HG02885 (cell line): ENCODE measurements at regions not wholly inside any gene's neighbourhood (a gene's known extent, or its start where the extent isn't known, plus 50 kb on each side); places are given as distances from the start of the nearest gene placed in this dataset.

Experiments used
- ATAC-seq: cut with Tn5 transposase; IDR thresholded peaks from one replicate; pipeline ENCODE4 v1.9.1; 2021; ENCODE audit warnings: mild to moderate bottlenecking; ENCODE audit not compliant: unreplicated experiment, poor library complexity

DNA sequence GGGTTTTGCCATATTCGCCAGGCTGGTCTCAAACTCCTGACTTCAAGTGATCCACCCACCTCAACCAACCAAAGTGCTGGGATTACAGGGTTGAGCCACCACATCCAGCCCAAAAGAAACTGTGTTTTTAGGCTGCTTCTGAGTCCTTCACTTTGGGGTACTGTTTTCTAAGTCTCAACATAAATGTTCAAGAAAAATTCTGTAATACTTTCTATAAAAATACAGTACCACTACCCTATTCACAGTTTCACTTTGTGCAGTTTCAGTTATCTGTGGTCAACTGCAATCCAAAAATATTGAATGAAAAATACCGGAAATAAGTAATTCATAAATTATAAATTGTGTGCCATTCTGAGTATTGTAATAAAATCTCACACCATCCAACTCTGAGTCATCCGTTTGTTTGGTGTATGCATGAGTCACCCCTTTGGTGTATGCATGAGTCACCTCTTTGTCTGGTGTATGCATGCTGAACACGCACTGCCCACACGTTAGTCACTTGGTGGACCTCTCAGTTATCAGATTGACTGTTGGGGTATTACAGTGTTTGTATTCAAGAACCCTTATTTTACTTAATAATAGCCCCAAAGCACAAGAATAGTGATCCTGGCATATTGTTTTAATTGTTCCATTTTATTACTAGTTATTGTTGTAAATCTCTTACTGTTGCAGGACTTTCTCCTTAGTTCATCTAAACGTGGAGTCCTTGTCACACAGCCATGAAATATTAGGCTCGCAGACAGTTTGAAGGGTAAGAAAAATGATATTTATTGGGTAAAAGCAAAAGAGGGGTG is 190.2 kb downstream of the FSCB start:
- no peak for ATAC-seq

DNA sequence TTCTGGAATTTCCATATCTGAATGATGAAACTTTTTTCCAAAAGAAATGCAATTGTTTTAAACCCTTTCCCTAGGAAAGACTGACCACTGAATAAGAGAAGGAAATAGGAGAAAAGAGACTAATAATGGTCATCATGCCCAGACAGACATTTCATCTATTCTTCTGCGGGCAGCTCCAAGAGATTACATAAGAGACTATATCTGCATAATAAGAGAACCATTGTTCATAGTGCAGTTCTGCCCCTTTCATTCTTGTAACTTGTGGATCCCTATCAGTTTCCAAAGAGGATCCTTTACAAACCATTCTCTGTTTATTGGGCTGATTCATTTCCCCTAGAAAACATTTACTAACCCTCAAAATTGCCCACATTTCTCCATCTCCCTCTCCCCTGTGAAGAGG is 197.8 kb downstream of the FSCB start:
- no peak for ATAC-seq

DNA sequence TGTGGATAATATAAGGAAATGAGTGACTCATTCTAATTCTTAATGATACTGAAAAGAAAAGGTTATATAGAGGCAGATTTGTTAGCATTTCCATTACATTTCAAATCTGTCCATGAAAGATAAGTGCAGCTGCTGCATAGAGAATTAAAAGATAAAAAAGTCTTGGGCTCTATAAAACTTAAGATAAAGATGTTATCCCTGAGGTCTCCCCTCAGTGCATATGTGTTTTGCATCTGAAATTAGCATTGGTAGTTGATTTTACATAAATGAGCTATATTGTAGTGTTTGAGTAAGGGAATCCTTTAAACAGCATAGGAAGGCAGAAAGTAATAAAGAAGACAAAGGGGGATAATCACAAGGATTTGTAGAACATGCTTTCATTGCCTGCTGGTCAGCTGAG is 206.2 kb downstream of the FSCB start:
- ATAC-seq = no peak

DNA sequence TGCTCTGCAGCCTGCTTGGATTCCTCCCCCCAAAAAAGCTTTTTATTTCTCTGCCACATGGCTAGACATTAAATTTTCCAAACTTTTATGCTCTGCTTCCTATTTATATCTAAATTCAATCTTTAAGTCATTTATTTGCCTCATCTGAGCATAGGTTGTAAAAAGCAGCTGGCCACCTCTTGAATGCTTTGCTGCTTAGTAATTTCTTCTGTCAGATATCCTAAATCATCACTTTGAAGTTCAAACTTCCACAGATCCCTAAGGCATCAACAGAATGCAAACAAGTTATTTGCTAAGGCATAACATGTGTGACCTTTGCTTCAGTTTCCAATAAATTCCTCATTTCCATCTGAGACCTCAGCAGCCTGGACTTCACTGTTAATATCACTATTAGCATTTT is 209.6 kb downstream of the FSCB start:
- ATAC-seq = no peak

DNA sequence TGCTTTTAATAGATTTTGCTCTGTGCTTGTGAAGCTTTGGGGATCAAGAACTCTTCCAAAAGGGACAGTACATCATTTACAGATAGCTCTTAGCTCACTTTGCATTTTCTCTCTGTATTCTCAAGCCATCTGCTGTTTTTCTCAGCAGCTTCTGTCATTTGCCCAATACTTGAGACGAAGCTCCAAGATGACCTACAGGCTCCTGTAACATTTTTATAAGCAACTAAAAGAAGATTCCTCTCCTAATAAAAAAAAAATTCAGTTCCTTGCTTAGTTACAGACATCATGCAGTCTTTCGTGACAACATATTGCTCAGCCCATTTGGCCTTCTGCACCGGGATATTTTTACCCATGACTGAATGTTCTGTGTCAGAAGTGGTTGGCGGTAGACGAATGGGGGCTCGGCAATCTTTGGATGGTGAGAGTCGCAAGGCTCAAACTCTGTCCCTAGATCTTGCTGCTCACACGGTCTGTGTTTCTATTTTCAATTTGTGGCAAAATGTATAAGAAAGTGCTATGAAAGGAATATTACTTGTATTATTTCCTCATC is 215.6 kb downstream of the FSCB start:
- no peak for ATAC-seq

DNA sequence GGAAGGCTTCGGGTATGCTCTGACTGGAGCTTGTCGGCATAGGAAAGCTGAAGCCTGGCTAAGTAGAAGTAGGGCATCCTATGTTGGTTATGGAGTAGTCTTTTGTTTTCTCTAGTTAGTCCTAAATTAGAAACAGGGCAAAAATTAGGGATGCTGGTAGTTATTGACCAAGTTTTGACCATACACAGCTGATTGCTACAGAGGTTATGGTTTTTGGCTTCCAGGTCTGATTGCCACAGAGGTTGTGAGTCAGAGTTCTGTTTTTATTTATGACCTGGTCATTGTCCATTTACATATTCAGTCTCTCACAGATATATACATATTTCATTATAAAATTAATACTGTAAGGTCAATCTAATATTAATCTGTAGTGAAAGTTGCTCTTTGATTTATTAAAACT is 219.2 kb downstream of the FSCB start:
- ATAC-seq = no peak

DNA sequence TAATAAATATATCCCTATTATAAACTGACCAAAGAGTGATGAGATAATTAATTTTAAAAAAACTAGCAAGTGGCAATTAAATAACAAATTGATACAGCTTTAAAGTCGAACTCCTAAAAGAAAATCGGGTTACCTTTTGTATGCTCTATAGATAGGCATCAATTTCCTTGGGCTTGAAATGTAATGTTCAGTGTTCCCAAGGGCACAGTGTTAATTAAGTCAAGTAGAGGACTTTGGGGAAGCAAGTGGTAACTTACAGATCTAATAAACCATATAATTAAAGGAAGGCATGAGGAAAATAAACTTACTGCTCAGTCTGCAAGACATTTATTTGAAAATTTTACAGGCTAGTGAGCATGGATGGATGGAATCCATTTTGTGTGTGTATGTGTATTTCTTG is 220.9 kb downstream of the FSCB start:
- no peak for ATAC-seq

DNA sequence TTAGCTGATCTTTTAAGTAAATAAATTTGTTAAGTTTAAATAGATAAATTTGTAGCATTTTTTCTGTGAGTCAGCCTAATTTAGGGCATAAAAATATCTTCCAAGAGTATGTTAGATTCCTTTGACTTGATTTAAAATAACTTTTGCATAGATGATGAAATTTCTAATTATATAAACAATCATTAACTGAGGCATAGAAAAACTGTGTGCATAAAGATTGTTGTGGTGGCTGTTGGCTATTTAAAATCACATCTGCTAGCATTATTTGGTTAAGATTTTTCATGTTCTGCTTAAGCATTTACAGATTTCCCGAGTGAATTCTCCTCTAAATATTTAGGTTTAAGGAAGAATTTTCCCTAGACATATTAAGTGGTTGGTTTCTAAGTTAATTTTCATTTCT is 223.2 kb downstream of the FSCB start:
- no peak for ATAC-seq

DNA sequence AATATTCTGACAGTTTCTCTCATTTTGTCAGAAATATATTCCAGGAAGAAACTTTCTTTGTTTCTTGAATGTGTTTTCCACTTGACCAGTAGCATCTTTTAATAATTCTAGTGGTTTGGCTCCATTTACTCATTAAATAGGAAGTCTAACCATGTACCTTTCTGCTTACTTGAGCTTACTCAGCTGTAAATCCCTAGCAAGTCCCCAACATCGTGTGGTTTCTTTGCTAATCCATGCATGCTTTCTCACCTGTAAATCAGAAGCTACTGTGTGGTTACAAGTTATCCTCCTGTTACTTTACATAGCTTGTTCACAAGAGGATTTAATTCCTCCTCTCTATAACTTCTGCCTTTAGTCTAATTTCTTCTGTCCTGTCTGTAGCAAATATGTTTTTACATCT is 227.7 kb downstream of the FSCB start:
- no peak for ATAC-seq

DNA sequence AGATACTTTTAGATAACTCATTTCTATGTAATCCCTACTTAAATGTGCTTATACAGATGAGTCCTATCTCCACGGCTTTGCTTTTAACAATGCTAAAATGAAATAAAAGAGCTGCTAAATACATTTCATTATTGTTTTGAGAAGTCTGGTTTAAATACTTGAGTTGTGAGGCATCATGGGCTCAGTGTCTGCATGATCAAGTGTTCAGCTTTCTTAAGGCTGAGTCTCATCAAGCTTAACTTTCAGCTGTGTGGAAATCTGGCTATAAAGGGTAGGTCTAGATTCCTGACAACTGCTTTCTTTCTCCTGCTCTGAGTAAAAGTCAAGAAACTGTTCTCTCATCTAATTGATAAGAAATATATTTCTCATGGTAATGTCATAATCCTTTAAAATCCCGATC is 235.4 kb downstream of the FSCB start:
- no peak for ATAC-seq

DNA sequence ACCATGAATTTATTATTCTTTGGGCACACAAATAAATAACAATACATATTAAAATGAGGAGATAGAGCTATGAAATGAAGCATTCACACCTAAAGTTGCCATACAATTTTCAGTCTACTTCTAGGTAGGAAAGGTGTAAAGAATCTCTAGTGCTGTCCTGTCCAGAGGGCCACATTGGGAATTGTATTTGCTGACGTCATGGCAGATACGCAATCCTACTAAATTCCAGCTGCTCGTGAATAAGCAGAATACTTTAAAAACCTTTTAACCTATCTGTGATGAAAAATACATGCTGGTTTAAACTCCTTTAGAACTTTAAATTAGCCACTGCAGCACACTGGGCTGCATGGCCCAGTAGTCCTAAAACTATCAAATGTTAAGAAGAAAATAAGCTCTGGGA is 236.1 kb downstream of the FSCB start:
- ATAC-seq = no peak

DNA sequence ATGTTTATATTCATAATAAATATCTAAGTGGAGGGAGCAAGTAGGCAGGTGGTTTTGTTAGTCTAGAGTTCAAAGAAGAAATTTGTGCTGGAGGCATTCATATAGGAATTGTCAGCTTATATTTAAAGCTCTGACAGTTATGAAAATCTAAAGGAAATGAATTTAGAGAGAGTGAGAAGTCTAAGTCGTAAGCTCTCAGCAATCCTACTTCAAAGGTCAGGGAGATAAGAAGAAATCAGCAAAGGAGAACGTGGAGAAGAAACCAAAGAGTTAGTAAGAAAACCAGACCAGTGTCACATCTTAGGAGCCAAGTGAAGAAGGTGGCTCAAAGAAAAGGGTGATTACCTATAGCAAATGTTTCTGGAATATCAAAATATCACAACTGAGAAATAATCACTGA is 241.8 kb downstream of the FSCB start:
- no peak for ATAC-seq

DNA sequence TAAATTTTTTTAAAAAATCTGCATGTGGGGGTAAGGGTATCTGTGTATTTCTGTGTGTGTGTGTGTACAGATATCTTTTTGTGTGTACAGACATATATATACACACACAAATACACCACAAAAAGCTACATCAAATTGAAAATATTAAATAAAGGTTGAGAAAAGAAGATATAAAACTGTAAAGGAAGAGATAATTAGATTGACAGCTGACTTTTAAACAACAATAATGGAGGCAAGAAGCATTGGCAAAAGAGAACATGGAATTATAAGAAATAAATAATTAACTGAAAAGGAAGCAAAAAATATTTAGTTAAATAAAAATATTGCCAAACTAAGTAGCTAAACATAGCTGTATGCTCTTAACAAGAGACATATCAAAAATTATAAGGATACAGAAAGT is 291.4 kb downstream of the FSCB start:
- ATAC-seq = no peak

DNA sequence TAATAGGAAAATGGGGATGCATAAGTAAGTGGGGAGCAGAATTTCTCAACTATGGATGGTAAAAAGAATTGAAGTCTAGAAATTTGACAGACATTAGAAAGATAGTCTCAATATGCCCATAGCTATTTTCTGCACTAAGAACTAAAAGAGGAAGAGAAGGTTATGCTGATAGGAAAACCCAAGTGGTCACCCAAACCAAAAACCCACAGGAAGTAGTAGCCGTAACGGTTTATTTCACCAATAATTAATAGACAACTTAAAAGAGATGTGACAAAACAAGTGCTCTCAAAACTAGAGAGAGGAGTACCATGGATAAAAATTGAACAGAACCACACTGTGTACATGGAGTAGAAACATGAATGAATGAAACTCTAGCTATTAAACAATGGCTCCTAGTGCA is 295.4 kb downstream of the FSCB start:
- no peak for ATAC-seq

DNA sequence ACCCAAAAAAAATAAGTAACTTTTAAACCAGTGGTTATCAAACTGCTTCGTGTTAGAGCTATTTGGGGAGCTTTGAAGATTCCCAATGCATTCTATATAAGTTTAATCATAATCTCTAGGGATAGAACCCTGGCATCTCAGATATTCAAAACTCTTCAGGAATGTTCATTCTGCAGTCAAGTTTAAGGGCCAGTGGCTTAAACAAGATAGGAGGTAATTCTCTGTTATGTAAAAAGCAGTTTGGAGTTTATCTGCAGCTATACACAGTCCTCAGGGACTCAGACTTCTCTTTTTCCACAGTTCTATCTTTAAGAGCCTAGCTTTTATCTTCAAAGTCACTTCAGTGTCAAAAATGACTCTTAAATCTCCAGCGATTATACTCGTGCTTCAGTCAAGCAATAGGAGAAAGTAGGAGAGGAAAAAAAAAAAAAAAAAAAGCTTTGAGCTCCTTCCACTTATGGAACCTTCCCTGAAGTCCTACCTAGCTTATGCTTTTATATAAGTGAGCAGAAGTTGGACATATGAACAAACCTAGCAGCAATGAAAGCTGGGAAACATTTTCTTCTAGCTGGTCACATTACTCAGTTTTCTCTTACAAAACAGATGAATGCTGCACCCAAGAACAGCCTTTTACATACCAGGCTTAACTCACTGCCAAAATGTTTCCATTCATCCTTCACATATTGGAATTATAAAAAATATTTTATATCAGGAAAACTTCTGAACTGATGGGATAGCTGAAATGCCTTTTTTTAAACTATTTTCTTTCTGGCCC is 302.8 kb downstream of the FSCB start:
- no peak for ATAC-seq

DNA sequence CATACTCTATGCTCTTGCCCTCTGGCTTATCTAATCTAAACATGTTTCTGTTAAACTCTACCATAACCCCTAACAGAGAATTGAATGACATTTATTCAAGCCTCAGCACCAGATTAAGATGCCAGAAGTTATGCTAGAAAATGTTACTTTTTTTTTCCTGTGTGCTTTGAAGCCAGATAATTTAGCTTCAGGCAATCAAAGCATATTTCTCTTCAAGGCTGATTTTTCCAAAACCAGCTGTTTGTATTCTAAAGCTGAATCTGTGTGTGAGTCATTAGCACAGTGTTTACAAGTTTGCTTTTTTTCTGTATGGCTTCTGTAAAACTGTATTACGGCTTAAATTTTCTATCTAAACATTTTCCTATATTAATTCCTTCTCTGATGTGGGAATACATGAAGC is 326.1 kb downstream of the FSCB start:
- no peak for ATAC-seq

DNA sequence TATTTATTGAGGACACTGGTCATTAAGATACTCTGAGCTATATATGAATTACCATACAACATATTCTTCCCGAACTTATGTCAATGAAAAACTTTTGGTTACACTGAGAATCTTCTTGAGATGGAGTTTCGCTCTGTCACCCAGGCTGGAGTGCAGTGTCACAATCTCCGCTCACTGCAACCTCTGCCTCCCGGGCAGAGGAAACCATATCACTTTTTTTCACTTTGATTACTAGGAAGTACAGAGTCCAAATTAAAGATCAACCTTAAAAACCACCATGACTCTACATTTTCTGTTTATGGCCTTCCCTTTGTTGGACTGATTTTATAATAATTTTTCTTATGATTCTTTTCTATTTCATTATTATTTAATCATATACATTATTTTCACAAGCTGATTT is 336.5 kb downstream of the FSCB start:
- ATAC-seq = no peak

DNA sequence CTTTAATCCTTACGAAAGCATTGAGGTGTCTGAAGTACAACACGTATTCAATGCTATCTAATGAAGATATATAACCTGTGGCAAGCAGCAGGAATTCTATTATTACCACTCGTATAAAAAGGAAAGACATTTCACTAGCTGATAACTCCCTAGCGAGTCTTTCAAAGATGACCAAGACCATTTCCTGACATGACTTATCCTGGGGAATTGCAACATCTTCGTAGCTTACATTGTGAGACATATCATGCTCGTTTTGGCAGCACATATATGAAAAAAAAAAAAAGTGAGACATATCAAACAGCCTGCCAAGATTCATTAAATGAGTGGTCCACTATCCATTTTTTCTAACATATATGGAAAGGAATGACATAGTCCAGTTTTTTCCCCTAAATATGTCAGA is 337.0 kb downstream of the FSCB start:
- ATAC-seq = no peak

DNA sequence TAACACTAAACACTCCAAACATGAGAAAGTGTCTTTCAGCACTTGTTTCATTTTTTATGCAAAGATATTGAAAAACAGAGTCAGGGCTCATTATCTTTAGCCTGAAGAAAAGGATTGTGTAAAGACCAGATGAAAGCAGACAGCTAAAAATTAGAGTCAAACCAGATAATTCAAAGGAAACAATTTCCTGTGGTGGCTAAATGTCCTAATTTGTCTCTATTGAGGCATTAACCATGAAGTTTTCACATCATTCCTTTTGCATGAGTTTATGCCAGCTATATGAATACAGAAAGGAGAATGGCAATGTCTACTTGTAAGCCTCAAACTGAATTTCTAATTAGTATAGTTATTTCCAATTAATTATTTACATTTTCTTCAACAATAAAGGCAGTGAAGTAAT is 338.5 kb downstream of the FSCB start:
- ATAC-seq = no peak

DNA sequence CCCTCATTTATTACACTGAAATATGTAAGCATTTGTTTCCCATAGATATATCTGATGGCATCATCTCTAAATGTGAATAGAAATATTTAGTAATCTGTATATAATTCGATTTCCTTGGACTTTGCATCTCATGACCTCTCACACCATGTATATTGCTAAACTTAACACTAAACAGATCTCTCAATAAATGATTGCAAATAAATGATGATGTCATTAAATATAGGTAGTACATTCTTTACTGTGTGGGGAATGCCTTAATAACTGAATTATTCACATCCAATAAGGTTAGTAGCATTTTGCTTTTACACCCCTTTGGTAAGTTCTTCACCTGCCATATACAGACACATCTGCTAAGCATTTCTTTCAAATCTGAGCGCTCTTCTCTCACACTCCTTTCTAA is 340.5 kb downstream of the FSCB start:
- ATAC-seq = no peak

DNA sequence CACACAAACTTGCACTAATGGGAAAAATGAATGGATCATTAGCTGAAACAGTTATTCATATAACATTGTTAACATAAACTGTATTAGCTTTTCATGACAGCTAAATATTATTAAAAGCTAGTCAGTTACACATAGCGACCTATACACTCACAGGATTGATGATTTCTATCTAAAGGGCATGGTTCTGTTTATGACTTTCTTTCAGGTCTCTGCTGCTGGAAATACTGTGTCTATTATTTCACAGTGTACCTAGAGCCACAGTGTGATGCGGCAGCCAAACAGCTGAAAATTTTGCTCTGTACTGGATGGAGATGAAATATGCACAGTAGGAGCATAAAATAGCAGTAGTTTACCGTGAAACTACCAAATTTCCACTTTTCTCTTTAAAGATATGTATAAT is 341.1 kb downstream of the FSCB start:
- no peak for ATAC-seq

DNA sequence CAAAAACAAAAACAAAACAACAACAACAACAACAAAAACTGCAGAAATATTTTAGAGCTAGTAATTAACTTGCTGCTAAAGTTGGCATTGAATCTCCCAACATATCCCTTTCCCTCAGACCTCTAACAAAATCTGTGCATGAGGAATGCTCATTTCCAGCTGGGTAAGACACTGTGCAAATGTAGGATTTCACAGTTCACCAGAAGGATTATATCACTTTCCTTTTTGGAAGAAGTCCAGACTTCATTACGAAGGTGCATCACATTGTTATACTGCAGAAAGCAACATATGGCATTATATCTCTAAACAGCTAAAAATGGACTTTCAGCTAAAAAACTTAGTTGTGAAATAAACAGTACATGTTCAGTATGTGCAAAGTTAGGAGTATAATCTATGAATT is 341.8 kb downstream of the FSCB start:
- no peak for ATAC-seq
